HG02885 (cell line): ENCODE measurements at regions not wholly inside any gene's neighbourhood (a gene's known extent, or its start where the extent isn't known, plus 50 kb on each side); places are given as distances from the start of the nearest gene placed in this dataset.

ENCODE experiments used
- ATAC-seq: cut with Tn5 transposase; IDR thresholded peaks from one replicate; pipeline ENCODE4 v1.9.1; 2021; ENCODE audit warnings: mild to moderate bottlenecking; ENCODE audit not compliant: unreplicated experiment, poor library complexity

DNA sequence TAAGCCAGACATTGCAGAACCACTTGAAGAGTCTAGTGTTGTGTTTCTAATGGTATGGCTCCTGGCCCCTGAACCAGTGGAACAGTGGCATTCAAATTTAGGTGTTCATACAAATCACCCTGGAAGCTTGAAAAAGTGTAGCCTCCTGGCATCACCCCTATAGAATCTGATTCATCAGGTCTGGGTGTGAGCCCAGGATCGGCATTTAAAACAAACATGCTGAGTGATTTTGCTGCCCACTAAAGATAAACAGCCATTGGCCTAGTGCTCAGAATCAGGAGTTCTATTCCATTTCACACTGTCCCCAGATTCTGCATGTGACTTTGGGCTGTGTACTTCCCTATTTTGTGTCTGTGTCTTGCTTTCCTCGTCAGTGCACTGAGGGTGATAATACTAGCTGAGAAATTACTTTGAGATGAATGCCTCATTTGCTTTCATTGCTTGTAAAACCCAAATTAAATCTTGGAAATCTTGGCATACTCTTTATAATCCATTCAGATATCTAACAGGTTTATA is 241.5 kb upstream of the CLINT1 start:
- no peak for ATAC-seq

DNA sequence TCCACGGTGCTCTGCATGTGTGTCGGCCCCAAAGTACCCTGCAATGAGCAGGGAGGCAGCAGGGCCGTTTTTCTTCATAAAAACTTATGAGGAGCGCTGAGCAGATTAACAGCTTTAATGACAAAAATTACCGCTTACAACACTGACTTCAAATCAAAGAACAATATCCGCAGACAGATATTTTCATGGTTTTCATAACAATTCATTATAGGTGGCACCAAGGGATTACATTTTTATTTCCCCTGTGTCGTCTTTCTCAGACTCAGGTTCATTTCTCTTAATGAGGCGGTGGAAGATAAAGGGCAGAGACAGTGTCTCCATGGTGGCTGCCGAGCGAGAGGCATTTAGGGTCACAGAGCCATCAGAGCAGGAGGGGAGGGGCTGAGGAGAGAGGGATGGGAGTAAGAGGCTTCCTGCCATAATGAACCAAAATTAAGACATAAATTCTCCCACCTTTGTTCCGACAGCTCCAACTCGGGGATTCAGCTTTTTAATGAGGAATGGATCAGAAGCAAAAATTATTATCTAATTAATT is 240.7 kb upstream of the CLINT1 start:
- ATAC-seq: no peak

DNA sequence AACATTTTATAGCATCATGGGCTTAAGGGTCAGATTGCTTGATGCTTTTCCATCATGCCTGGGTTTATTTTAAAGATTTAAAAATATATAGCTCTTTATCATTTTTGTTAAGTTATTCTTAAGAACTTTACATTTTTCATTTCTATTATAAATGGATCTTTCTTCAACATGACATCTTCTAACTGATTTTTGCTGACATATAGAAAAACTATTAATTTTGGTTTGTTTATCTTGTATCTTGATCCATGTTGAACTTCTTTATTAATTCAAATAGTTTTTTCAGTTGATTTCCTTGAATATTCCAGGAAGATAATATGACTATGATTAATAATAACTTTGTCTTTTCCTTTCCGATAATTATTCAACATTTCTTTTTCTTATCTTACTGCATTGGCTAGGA is 237.9 kb upstream of the CLINT1 start:
- ATAC-seq: no peak

DNA sequence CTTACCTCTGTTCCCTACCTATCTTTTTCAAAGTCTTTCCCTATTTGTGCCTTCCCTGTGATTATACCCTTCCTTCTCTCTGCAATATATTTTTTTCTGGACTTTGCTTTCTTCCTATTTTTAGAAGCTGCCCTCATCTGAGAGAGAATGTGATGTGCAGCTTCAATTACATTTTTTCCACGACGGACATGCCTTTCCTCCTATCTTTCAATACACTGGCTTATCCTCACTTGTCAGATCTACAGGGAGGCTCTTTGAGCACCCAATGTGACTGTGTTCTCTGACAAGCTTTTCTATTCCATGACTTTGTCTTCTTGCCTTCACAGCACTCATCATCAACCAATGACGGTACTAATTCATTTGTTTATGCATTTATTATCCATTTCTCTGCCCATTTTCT is 227.9 kb upstream of the CLINT1 start:
- ATAC-seq: no peak

DNA sequence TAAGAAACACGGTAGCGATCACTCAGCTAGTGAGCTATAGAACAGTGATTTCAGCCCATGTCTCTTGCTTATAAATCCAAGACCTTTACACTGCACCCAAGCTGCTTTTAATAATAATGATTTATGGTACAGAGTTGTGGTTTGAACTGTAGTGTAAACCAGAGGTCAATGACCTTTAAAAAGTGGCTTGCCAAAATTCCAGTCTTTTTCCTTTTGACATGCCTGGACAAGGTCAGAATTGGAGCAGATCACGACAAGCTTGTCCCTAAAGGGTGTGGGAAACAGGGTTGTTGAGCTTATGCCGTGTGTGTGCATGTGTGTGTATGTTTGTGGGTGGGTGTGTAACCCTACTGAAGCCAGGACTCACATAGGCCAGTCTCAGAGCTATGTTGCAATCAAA is 225.3 kb upstream of the CLINT1 start:
- ATAC-seq: no peak

DNA sequence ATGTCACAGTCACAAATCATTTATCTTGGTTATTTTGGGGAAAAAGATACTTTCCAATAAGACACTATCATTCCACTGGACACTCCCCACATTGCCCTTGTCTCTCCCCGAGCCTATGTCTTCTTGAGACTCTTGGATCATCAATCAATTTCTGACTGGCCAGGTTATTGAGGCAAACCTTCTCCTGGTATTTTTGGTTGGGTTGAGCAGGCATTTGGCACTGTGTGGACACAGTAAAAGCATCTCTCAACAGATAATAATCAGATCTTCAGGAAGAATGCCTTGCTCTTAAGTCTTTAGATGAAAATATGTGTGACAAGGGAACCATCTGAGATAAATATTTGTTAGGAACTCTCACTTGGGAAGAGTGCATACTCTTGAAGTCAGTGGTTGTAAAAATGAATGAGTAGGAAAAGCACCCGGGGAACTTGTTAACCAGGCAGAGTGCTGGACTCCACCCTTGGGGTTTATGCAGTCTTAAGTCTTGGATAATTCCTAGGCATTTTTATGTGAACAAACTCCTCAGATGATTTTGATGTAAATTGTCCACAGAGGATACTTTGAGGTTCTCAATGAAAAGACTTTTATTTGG is 223.8 kb upstream of the CLINT1 start:
- no peak for ATAC-seq

DNA sequence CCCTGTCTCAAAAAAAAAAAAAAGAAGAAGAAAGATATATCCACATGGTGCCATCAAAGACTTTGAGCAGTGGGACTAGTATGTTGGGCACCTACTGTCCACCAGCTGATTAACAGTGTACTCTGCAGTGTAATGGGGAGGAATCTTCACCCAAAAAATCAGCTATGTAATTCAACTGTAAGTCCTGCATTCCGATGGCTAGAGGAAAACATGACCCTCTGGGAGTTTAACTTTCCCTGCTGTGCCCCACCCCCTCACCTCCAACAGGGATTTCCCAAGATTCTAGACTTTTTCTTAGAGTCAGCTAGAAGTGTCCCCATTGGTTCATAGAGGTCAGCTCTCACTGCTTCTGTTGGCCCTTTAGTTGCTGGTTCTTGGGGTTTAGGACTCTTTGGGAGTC is 221.2 kb upstream of the CLINT1 start:
- ATAC-seq: no peak

DNA sequence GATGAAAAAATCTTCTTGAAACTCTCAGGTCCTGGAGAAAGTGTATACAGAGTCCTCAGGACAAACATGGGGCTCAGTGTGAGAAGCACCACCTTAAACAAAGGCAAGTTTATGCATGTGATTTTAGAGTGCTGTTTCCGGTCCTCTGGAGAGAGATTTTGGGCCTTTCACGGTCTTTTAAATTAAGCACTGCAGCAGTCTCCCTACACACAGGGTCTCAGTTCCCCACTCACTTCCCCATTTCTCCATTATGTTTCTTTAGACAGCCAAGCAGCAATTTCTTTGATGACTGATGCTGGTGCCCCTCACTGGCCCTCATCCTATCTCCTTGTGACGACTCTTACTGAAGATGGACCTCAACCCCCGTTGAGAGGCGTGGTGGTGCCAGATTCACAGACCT is 220.2 kb upstream of the CLINT1 start:
- no peak for ATAC-seq

DNA sequence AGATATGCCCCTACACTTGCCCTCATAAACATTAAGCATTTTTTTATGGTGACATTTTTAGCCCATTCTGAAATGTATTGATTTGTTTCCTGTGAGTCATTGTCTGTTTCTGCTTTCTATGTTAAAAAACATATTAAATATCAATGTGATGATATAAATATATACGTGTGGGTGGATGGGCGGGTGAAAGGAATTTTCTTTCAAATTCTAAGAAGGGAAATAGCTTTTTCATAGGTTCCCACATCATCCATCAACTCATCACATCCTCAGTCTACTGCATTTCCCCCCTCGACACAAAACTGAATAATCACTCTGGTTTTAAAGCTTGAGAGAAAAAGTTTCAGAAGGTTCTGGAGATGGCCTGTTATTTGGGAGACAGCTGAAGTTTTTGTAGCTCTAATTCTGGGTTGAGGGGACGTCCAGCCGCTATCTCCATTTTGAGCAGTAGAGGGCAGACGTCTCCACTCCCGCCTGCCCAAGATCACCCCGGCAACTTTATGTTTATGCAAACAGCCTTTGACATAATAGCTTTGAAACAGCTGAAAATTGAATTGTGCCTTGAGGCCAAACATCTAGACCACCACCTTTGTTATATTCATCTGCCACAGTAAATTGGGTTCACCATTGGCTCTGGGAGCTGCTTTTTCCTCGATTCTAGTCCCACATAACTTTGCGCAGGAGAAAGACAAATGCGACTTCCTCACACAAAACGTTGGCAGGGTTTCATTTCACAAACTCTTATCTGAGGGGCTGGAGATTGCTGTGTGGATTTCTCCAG is 216.2 kb upstream of the CLINT1 start:
- ATAC-seq: peak; percentile 59

DNA sequence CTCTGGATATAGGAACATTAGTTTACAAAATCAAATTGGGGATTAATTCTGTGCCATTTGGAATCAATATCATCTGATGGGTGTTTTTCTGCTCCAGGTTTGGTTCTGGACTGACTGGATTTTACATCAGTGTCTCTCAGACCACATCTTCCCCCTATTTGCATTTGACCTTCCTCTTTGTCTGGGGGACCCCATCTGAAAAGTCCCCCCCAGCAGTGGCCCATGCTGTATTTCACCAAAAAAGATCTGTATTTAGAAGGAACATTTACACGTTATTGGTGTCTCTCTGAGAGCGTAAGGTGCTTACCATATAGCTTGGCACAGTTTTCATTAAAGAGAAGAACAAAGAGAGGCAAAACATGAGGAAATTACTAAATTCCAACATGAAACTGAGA is 215.6 kb upstream of the CLINT1 start:
- ATAC-seq: no peak

DNA sequence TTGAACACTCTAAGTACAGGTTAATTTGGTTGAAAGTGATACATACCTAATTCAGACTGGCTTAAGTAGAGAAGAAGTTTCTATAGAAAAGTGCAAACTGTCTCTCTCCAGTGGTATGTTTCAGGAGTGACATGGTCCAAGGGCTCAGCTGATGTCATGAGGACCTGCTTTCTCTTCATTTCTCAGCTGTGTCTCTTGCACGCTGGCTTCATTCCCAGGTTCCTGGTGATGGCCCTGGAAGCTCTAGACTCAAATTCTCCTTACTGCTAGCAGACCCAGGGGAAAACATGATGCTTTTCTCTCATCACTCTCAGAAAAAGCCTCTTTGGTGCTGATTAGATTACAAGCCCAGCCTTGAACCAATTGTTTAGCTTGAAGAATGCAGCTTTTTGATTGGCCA is 211.9 kb upstream of the CLINT1 start:
- ATAC-seq: no peak

DNA sequence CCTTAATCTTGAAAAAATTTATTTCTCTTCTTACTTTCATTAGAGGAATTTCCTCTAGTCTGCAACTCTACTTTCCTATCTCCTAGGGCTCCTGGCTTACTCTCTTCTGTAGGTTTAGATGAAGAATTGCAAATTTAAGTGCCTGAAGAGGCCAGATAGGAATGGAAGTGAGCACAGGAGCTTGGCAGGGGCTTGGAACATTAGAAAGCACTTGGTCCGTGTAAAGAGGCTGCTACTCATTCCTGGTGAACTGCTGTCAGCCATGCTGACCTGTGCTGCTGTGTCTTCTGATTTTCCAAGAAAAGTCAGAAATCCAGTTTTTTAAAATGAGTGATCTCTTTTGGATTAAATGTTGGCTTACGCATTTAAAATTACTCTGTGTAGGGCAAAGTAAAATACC is 210.9 kb upstream of the CLINT1 start:
- ATAC-seq: no peak

DNA sequence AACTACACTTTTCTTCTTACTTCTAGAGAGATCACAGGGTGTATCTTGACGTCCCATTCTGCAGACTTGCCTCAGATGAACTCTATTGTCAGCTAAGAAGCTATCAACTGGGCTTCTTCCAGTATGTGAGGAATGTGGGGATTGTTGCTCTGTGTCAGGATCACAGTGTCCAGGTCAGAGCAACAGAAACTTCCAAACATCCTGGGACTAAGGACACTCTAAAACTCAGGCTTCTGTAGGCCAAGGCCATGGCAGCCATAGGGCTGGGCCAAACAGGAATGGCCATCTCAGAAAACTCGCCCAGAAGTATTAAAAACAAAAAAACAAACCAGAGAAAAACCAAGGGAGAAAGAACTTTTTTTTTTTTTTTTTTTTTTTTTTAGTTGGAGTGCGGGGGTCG is 210.0 kb upstream of the CLINT1 start:
- no peak for ATAC-seq

DNA sequence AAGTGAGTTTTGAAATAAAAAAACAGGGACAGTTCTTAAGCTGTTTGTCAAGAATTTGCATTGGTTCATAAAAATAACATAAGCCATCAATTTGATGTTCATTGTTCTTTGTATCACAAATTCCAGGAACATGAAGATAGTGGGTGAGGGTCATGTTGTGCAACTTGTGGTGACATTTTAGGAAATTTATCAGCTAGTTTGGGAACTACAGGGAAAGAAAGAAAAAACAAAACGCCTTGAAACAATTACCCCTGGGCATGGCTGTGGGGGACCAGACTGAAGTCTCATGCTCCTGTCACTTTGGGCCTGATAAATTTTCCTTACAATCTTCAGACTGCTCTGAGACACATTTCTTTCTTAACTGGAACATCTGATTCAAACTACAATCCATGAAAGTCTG is 207.1 kb upstream of the CLINT1 start:
- no peak for ATAC-seq

DNA sequence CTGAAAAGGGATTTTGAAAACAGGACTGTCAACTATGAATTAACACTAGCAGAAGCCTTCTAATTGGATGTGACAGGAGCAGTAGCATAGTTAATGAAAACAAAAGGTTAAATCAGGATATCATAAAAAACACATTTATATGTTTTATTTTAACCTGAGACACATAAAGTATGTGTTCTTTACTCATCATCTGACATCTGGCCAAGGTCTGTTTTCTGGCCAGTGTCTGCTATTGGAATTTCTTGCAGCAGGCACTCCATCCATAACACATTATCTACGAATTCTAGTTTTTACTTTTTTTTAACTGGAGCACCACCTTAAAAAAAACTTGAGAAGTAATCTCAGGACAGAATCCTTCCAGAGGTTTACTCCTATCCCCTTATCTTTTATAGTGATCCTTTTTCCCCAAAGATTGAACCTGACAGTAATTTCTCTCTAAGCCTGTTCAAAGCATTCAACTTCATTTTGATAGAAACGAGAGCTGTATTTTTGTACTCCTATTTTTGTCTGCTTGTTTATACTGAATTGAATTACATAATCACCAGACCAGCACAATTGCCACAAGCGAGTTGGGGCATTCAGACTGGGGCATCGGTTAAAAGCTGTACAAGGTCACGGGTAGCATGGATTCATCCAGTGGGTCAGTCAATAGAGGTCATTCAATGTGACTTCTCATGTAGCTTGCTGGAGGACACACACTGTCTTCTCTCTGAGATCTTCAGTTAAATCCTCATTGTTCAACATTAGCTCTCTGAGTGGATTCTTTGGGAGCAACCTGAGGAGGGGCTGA is 205.6 kb upstream of the CLINT1 start:
- no peak for ATAC-seq

DNA sequence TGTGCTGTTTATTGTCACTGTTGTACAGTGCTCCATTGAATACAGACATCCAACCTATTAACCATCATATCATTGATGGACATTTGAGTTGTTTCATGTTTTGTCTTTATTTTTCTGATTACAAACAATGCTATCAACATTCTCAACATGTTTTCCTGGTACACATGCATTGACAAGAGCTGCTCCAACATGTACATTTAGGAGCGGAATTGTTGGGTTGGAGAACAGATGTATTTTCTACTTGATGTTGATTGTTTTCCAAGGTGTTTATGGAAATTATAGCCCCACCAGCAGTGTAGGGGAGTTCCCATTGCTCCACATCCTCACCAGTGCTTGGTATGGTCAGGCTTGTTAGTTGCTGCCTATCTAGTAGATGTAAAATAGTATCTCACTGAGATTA is 204.1 kb upstream of the CLINT1 start:
- ATAC-seq: no peak

DNA sequence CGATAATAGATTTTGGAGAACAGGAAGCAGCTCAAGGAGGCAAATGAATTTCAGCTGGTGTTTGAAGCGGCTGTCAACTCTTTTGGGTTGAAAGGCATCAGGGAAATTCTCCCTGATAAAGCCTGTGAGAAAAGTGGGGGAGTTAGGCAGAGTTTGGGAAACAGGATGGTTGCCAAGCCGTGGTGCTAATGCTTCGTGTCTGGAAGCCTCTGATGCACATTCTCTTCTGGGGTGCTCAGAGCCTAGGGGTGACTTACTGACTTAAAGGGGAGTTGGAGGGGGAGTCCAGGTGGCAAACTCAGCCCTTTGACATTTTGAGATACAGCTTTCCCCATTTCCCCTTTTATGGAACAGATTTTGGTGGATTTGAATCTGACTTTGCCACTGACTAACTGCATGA is 202.5 kb upstream of the CLINT1 start:
- ATAC-seq: no peak

DNA sequence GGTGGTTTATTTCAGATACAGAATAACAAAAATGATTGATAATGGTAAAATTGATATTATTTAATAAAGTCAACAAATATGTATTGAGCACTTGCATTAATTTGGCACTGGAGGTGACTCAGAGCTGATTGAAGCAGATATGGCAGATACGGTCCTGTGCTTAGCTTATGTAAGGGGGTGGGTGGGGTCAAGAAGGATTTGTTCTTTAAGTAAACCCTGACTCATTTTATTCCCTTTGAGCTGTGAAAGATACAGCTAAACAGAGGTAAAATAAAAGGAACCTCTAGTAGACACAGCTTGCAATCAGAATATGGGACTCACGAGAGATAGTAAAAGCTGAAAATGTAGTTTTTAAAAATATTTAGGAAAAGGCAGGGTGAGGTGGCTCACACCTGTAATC is 201.3 kb upstream of the CLINT1 start:
- no peak for ATAC-seq

DNA sequence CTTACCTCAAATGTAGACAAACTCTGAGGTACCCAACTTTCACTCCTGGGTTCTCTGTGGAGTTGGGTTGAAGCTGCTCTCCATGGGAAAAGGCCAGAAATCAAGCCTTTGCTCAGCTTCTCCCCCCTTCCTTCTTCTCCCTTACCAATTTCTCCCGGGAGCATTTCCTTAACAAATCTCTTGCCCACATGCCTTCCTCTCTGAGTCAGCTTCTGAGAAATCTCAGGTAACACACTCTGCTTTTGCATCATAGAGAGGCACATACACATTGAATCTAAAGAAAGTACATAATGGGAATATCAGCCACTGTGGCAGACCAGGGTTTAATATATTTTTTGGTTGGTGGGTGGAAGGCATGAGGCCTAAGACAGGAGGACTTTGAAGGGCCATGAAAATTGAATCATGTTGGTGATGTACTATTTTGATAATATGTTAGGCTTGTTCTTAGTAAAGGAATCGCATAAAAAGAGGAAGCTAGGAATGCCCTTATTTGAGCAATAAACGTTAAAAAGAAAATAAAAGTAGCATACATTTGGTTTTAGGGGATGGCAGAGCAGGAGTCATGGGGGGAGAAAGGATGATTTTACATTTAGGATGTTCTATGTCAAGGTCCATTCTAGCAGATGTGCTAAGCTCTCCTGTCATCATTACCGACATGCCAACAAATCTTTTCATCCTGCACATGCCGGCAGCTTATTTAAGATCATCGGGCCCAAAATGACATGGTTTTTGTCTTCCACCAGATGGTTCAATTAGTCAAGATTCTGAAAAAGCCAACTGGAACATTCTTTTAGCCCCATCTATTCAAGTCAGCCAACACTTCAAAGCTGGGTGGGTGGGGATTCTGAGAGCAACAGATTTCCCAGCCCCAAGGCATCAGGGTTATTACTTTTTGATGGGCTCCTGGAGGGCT is 199.5 kb upstream of the CLINT1 start:
- no peak for ATAC-seq
